HUES6 (cell line): ENCODE measurements at regions not wholly inside any gene's neighbourhood (a gene's known extent, or its start where the extent isn't known, plus 50 kb on each side); places are given as distances from the start of the nearest gene placed in this dataset.

ENCODE experiments used
- H3K27ac ChIP-seq: 2 replicates; pipeline ENCODE4 v1.7.0; 2013; ENCODE audit warnings: low read depth, mild to moderate bottlenecking, low read length, inconsistent platforms
- H3K27me3 ChIP-seq: 2 replicates; pipeline ENCODE4 v1.6.1; 2013; ENCODE audit warnings: low read length; ENCODE audit not compliant: control insufficient read depth, insufficient read depth
- H3K36me3 ChIP-seq: 2 replicates; pipeline ENCODE4 v1.6.1; 2013; ENCODE audit warnings: low read length; ENCODE audit not compliant: control insufficient read depth, insufficient read depth
- H3K4me1 ChIP-seq: 2 replicates; pipeline ENCODE4 v1.6.1; 2013; ENCODE audit warnings: low read length; ENCODE audit not compliant: control insufficient read depth, insufficient read depth
- H3K4me3 ChIP-seq: 2 replicates; pipeline ENCODE4 v1.5.1; 2013; ENCODE audit warnings: low read depth, low read length
- H3K9ac ChIP-seq: one replicate; pipeline ENCODE4 v1.6.1; 2013; ENCODE audit warnings: mild to moderate bottlenecking, low read length
- H3K9me3 ChIP-seq: 2 replicates; pipeline ENCODE4 v1.6.1; 2013; ENCODE audit warnings: low read depth, low read length; ENCODE audit not compliant: control insufficient read depth, insufficient read depth

DNA sequence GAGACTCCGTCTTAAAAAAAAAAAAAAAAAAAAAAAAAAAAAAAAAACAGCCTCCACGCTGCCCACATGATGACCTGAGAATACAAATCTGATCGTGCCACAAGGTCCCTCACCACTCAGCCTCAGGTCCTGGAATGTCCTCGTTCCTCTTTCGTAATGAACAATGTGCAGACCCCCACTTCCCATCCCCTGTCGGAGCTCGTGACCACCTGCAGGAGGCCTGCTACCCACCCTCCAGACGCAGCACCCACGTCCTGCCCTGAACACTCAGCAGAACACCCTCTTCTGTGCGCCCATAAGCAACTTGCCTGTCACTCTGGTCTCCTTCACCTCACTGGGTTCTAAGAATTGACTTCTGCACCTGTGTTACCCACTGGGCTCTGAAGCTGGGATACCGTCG, 166.4 kb downstream of the KATNAL1 start:
- Histone ChIP-seq H3K27ac (no peak overlapping the region), H3K9ac (no peak overlapping the region), H3K4me1 (peaks cover 9% of the 10 kb centered on the region; the same call in 1 of the 2 replicates), H3K4me3 (no peak overlapping the region), H3K36me3 (no peaks in the 10 kb centered on the region), H3K9me3 (0 out of 2 replicates have a peak, but pooled peaks cover 3% of the 10 kb centered on the region), H3K27me3 (no peaks in the 10 kb centered on the region)

- no peak overlapping the region for H3K4me3 ChIP-seq
- H3K9me3 ChIP-seq, result 0 out of 2 replicates have a peak, but pooled peaks cover 3% of the 10 kb centered on the region
- H3K9ac ChIP-seq, result no peak overlapping the region
- no peaks in the 10 kb centered on the region for H3K36me3 ChIP-seq
- no peak overlapping the region for H3K27ac ChIP-seq
- H3K27me3 ChIP-seq, result no peaks in the 10 kb centered on the region
- peaks cover 9% of the 10 kb centered on the region; the same call in 1 of the 2 replicates for H3K4me1 ChIP-seq
These were observed 168.8 kb downstream of the KATNAL1 start for GRCh38 chr13:30138511-30138910.

DNA sequence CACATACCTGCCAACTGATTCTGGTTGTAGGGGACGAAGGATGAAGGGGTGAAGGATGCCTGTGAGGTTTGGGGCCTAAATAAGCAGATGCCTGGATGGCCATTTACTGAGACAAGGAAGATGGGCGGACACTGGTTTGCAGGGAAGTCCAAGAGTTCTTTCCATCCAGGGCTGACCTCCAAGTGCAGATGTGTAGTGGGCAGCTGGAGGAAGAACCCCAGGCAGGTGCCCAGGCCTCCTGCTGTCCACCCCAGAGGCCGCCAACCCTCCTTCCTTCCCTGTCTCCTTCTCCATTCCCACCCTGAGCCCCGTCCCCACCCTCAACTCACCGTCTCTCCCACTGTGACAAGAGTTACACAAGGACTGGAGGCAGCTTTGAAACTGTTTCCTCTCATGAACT, 171.5 kb downstream of the KATNAL1 start:
- no peak overlapping the region for H3K9ac ChIP-seq

DNA sequence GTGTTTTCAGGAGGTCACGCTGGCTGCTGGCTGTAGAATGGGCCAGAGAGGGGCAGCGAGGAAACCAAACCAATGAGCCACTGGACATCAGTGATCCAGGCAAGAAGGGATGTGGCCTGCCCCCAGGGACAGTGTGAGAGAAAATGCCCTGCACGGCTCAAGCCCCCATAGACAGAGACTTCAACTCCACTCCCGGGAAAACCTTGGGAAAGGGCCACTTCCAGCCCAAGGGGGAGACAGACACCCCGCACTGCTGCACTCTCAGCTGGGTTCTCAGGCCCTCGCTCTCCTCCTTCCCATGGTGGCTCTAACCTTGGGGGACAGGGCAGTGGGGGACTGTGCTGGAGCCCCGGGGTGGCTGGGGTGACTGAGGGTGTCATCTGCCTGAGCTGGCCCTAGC, 172.0 kb downstream of the KATNAL1 start:
- H3K36me3 ChIP-seq, result no peaks in the 10 kb centered on the region
- H3K27me3 ChIP-seq, result 0 out of 2 replicates have a peak, but pooled peaks cover 5% of the 10 kb centered on the region
- H3K4me1 ChIP-seq, result peaks cover 8% of the 10 kb centered on the region
- 0 out of 2 replicates have a peak, but pooled peaks cover 1% of the 10 kb centered on the region for H3K9me3 ChIP-seq
- no peak overlapping the region for H3K27ac ChIP-seq
- no peak overlapping the region for H3K4me3 ChIP-seq
- no peak overlapping the region for H3K9ac ChIP-seq

More for the DNA sequence above, 171.5 kb downstream of the KATNAL1 start:
- H3K27ac ChIP-seq, result no peak overlapping the region
- 0 out of 2 replicates have a peak, but pooled peaks cover 5% of the 10 kb centered on the region for H3K27me3 ChIP-seq
- 0 out of 2 replicates have a peak, but pooled peaks cover 3% of the 10 kb centered on the region for H3K9me3 ChIP-seq
- peaks cover 8% of the 10 kb centered on the region for H3K4me1 ChIP-seq
- H3K4me3 ChIP-seq, result no peak overlapping the region
- H3K36me3 ChIP-seq, result no peaks in the 10 kb centered on the region

- H3K36me3 ChIP-seq, result no peaks in the 10 kb centered on the region
- H3K27me3 ChIP-seq, result 0 out of 2 replicates have a peak, but pooled peaks cover 5% of the 10 kb centered on the region
- H3K9me3 ChIP-seq, result no peaks in the 10 kb centered on the region
- H3K9ac ChIP-seq, result no peak overlapping the region
- no peak overlapping the region for H3K27ac ChIP-seq
- H3K4me3 ChIP-seq, result no peak overlapping the region
- H3K4me1 ChIP-seq, result peaks cover 8% of the 10 kb centered on the region
These were observed 172.8 kb downstream of the KATNAL1 start for GRCh38 chr13:30134578-30134977.

DNA sequence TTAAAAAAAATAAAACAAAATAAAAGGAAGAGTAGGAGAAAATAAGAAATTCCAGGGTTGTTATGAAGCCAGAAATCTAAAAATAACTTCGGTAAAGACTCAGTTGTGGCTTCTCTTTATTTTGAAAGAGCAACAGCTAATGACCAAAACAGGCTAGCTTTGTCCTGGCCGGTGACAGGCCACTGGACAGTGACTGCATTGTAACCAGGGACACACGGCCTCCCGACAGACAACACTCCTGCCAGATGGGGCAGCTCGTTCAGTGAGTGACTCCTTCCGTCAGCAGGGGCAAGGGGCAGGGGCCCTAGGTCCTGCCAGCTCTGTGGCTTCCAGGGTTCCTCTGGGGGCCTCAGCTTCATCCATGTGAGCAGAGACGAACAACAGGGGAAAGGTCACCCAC, 173.4 kb downstream of the KATNAL1 start:
- H3K4me3 ChIP-seq, result no peak overlapping the region
- H3K27me3 ChIP-seq, result 0 out of 2 replicates have a peak, but pooled peaks cover 5% of the 10 kb centered on the region
- H3K9me3 ChIP-seq, result no peaks in the 10 kb centered on the region
- no peaks in the 10 kb centered on the region for H3K36me3 ChIP-seq
- no peak overlapping the region for H3K9ac ChIP-seq
- no peak overlapping the region for H3K27ac ChIP-seq
- H3K4me1 ChIP-seq, result peaks cover 8% of the 10 kb centered on the region

DNA sequence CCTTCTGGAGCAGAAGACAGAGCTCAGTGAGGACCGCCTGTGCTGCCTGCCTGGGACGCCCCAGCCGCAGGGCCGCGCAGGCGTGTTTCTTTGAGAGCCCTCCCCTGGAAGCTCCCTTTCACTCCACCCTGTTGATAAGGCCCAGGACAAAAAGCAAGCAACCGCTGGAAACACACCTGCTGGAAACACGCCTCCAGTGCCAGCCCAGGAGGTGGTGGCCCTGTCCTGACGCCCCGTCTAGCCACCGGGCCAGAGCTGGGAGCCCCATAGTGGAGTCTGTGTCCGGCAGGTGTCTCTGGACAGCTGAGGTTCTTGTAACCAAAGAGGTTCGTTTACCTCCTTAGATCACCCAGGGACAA, 173.8 kb downstream of the KATNAL1 start:
- Histone ChIP-seq H3K9ac (no peak overlapping the region), H3K4me3 (no peak overlapping the region), H3K27me3 (0 out of 2 replicates have a peak, but pooled peaks cover 5% of the 10 kb centered on the region), H3K27ac (no peak overlapping the region), H3K36me3 (no peaks in the 10 kb centered on the region), H3K9me3 (no peaks in the 10 kb centered on the region), H3K4me1 (peaks cover 8% of the 10 kb centered on the region)

DNA sequence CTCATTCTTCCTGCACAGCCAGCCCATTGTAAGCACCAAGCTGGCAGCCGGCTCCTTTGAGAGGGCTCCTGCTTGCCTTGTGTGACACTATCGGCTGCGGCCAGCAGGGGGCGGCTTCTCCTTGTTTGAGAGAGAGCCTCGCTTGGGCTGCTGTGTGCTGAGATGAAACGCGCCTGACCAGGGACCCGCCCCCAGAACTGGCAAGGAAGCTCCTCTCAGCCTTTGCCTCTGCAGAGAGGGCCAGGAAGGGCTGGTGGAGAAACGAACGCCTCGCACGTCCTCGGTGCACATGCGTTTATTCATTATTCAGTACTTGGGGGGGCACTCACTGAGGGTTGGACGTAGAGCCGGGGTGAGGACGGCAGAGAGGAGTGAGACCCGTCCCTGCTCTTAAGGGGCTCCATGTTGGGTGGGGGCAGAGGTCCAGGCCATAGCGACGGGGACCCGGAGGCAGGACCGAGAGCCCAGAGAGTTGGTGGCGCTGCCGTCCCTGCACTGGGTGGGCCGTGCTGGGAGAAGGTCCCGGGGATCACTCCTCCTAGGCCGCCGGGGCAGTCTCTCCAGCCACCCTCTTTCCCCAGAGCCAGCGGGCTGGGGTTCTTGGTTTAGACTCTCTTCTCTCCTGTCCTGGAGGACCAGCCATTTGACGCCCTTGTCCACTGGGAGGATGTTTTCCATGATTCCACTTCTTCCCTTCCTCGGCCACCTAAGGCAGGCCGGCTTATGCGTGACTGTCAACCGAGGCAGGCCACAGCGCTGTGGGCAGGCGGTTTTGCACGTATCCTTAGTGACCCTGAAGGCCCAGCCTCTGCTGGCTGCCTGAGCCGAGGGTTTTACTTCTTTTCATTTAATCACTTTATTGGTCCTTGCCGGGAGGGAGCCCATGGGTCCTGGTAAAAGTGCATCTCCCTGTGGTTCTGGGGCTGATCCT, 174.5 kb downstream of the KATNAL1 start:
- Histone ChIP-seq H3K27ac (no peak overlapping the region), H3K27me3 (0 out of 2 replicates have a peak, but pooled peaks cover 5% of the 10 kb centered on the region), H3K9me3 (no peaks in the 10 kb centered on the region), H3K4me3 (no peak overlapping the region), H3K36me3 (no peaks in the 10 kb centered on the region), H3K9ac (no peak overlapping the region), H3K4me1 (peaks cover 4% of the 10 kb centered on the region)

- no peak overlapping the region for H3K9ac ChIP-seq
- H3K9me3 ChIP-seq, result no peaks in the 10 kb centered on the region
- H3K4me3 ChIP-seq, result no peak overlapping the region
These were observed 177.9 kb downstream of the KATNAL1 start for GRCh38 chr13:30129411-30129810.

DNA sequence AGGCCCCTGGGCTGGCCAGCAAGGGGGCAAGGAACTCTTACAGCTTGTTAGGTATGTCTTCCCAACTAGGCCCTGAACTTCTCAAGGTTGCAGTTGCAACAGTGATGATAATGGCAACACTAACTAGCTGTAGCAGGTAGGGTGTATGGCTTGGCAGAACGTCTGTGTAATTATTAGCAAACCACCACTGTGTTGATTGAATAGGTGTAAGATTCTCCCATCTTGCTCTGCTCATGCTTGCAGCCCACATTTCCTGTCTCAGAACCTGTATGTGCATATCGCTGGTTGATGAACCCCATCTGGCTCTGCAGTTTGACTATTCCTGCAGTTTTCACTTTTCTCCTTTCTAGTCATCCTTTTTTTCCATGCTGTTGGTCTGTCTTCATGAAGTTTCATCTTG, 178.8 kb downstream of the KATNAL1 start:
- H3K9ac ChIP-seq, result no peak overlapping the region
- H3K36me3 ChIP-seq, result no peaks in the 10 kb centered on the region
- H3K27ac ChIP-seq, result no peak overlapping the region
- no peak overlapping the region for H3K4me3 ChIP-seq
- H3K4me1 ChIP-seq, result peaks cover 4% of the 10 kb centered on the region
- no peaks in the 10 kb centered on the region for H3K9me3 ChIP-seq
- H3K27me3 ChIP-seq, result 0 out of 2 replicates have a peak, but pooled peaks cover 5% of the 10 kb centered on the region

More at GRCh38 chr13:30129411-30129810, 177.9 kb downstream of the KATNAL1 start:
- peaks cover 4% of the 10 kb centered on the region for H3K4me1 ChIP-seq
- no peaks in the 10 kb centered on the region for H3K36me3 ChIP-seq
- no peak overlapping the region for H3K27ac ChIP-seq
- H3K27me3 ChIP-seq, result 0 out of 2 replicates have a peak, but pooled peaks cover 5% of the 10 kb centered on the region

DNA sequence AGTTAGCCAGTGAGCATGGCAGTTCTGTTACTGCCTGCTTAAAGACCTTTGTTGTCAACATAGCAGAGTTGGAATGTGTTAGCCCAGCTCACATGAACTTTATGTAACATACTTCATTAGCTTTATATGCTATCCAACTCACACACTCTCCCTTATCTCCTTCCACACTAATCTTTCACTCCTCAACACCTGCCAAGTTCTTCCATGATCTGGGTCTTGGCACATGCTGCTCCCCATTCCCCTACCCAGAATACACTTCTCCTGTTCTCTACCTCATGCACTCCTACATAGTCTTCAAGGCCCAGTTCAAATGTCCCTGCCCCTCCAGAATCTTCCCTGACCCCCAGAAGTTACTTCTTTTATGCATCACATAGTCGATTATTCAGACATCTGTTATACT, 179.3 kb downstream of the KATNAL1 start:
- H3K9me3 ChIP-seq, result no peaks in the 10 kb centered on the region
- no peak overlapping the region for H3K9ac ChIP-seq
- H3K36me3 ChIP-seq, result no peaks in the 10 kb centered on the region
- no peak overlapping the region for H3K4me3 ChIP-seq
- 0 out of 2 replicates have a peak, but pooled peaks cover 2% of the 10 kb centered on the region for H3K27me3 ChIP-seq
- peaks cover 4% of the 10 kb centered on the region for H3K4me1 ChIP-seq
- no peak overlapping the region for H3K27ac ChIP-seq
